ENCODE measurements at regions not wholly inside any gene's neighbourhood (a gene's known extent, or its start where the extent isn't known, plus 50 kb on each side); places are given as distances from the start of the nearest gene placed in this dataset.

DNA sequence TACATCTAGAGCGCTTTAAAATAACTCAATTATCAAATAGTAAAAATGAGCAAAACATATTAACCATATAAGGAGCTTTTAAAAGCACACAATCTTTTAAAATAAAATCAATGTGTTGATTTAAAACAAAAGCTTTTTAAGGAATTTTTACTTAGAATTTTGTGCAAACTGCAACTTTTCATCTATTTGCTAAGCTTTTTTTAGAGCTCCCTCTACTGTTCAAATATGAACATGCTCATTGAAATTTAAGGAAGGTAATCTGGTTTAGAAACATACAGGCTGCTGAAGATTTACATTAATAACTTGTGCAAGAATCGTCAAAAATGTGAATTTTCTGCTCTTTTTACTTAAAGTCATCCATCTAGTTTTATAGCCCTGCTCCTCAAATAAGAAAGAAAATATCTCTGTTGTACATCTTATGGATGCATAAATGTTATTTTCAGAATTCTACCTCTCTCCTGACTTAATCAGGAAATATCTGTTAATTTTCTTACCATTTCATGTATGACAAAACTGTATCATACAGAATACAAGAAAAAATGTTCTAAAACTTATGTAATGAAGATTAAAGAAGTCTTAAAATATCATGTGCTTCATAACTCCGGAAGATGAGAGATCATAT is 469.4 kb upstream of the ROBO2 start:
- TF ChIP-seq, protein P1, sequence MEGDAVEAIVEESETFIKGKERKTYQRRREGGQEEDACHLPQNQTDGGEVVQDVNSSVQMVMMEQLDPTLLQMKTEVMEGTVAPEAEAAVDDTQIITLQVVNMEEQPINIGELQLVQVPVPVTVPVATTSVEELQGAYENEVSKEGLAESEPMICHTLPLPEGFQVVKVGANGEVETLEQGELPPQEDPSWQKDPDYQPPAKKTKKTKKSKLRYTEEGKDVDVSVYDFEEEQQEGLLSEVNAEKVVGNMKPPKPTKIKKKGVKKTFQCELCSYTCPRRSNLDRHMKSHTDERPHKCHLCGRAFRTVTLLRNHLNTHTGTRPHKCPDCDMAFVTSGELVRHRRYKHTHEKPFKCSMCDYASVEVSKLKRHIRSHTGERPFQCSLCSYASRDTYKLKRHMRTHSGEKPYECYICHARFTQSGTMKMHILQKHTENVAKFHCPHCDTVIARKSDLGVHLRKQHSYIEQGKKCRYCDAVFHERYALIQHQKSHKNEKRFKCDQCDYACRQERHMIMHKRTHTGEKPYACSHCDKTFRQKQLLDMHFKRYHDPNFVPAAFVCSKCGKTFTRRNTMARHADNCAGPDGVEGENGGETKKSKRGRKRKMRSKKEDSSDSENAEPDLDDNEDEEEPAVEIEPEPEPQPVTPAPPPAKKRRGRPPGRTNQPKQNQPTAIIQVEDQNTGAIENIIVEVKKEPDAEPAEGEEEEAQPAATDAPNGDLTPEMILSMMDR (IDR thresholded peaks at IDR 0.05; ENCODE audit: borderline replicate concordance, control extremely low read depth, extremely low read depth, insufficient read depth, missing control alignments): peak; percentile 48
- in situ Hi-C loops (cut with MboI; ENCODE audit: low sequenced_read_pairs, unreplicated experiment): no loop called here
- peak; percentile 19 for DNase-seq (ENCODE audit: low spot score)

- in situ Hi-C loops (cut with MboI; ENCODE audit: low sequenced_read_pairs, unreplicated experiment): no loop called here
These were observed 463.7 kb upstream of the ROBO2 start for GRCh38 chr3:76576201-76576600.

DNA sequence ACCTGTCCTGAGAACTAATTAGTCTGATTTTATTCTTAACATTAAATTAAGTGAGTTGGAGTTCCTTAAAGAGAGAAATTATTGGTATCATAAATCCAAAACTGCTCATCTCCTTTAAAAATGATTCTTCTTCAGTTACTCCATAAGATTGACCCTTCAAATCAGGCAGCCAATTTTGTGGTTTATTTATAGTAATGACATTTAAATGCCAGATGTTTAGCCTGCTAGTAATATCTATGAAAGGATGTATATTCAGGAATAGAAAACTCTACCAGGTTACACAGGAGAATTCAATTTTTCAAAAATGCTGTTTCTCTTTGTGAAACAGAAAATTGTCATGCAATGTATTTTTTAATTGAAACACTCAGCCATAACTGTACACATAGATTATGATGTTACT is 457.8 kb upstream of the ROBO2 start:
- TF ChIP-seq, protein P1 (IDR thresholded peaks at IDR 0.05; ENCODE audit: borderline replicate concordance, control extremely low read depth, extremely low read depth, insufficient read depth, missing control alignments): no peak
- no peak for DNase-seq (ENCODE audit: low spot score)
- in situ Hi-C loops (cut with MboI; ENCODE audit: low sequenced_read_pairs, unreplicated experiment): no loop called here

More at GRCh38 chr3:76576201-76576600, 463.7 kb upstream of the ROBO2 start:
- no peak for DNase-seq (ENCODE audit: low spot score)
- TF ChIP-seq, protein P1 (IDR thresholded peaks at IDR 0.05; ENCODE audit: borderline replicate concordance, control extremely low read depth, extremely low read depth, insufficient read depth, missing control alignments): no peak

- DNase-seq (ENCODE audit: low spot score): no peak
These were observed 457.1 kb upstream of the ROBO2 start for GRCh38 chr3:76582632-76583378.

DNA sequence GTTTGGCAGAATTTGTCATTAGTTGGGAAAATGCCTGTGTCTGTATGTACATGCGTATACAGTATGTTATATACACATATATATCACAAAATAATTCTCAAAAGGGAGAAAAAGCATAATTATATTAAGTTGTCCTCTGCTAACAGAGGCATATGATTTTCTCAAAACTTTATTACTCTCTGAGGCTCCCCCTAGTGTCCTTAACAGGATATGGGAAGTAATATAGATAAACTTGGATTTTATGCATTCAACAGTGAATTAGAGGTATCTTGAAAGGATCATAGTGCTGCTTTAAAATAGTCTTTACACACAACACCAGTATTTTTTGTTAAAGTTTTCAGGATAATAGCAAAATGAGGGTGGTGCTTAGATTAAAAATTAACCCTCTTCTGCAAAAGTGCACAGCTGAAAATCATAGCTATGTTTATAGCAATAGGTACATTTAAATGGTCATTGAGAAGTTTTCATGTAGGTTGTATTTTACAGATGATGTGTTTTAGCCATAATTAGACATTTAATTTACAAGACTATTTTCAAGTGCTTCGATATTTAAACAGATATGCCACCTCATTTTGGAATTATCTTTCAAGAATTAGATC is 454.0 kb upstream of the ROBO2 start:
- TF ChIP-seq, protein P1 (IDR thresholded peaks at IDR 0.05; ENCODE audit: borderline replicate concordance, control extremely low read depth, extremely low read depth, insufficient read depth, missing control alignments): peak; percentile 49
- in situ Hi-C loops (cut with MboI; ENCODE audit: low sequenced_read_pairs, unreplicated experiment): no loop called here
- DNase-seq (ENCODE audit: low spot score): peak; percentile 20

More at GRCh38 chr3:76582632-76583378, 457.1 kb upstream of the ROBO2 start:
- TF ChIP-seq, protein P1 (IDR thresholded peaks at IDR 0.05; ENCODE audit: borderline replicate concordance, control extremely low read depth, extremely low read depth, insufficient read depth, missing control alignments): no peak
- in situ Hi-C loops (cut with MboI; ENCODE audit: low sequenced_read_pairs, unreplicated experiment): no loop called here

- TF ChIP-seq, protein P1 (IDR thresholded peaks at IDR 0.05; ENCODE audit: borderline replicate concordance, control extremely low read depth, extremely low read depth, insufficient read depth, missing control alignments): no peak
- in situ Hi-C loops (cut with MboI; ENCODE audit: low sequenced_read_pairs, unreplicated experiment): no loop called here
- no peak for DNase-seq (ENCODE audit: low spot score)
These were observed 453.4 kb upstream of the ROBO2 start for GRCh38 chr3:76586471-76586870.

Data from GM13976 (cell line).